Smooth muscle cell of the brain vasculature (primary cell): ENCODE measurements at regions not wholly inside any gene's neighbourhood (a gene's known extent, or its start where the extent isn't known, plus 50 kb on each side); places are given as distances from the start of the nearest gene placed in this dataset.
A peak's percentile ranks its signal among the peaks of the same experiment; 100 is the strongest.
"Not testable (repeated sequence)": the region's sequence is repeated elsewhere in the genome, so short reads cannot be mapped to it uniquely, and the experiment has no call there.

Experiments
- DNase-seq: peaks from one replicate; pipeline ENCODE4 v3.0.0-alpha.2; 2012; ENCODE audit warnings: low read depth, low spot score

GRCh38 chr3:30437171-30437601 is 169.2 kb upstream of the TGFBR2 start:
- peak; percentile 57 for DNase-seq

GRCh38 chr3:30438126-30438525 is 168.3 kb upstream of the TGFBR2 start:
- DNase-seq: no peak

GRCh38 chr3:30439451-30440053 is 166.8 kb upstream of the TGFBR2 start:
- no peak for DNase-seq

GRCh38 chr3:30440147-30440604 is 166.2 kb upstream of the TGFBR2 start:
- DNase-seq: no peak

GRCh38 chr3:30440880-30441279 is 165.5 kb upstream of the TGFBR2 start:
- DNase-seq: no peak

GRCh38 chr3:30443756-30444673 is 162.4 kb upstream of the TGFBR2 start:
- peak; percentile 46 for DNase-seq

GRCh38 chr3:30448450-30449289 is 157.7 kb upstream of the TGFBR2 start:
- DNase-seq: no peak

GRCh38 chr3:30449290-30449632 is 157.1 kb upstream of the TGFBR2 start:
- no peak for DNase-seq

GRCh38 chr3:30452446-30452845 is 154.0 kb upstream of the TGFBR2 start:
- no peak for DNase-seq

GRCh38 chr3:30453360-30454039 is 152.9 kb upstream of the TGFBR2 start:
- no peak for DNase-seq

GRCh38 chr3:30454636-30455035 is 151.8 kb upstream of the TGFBR2 start:
- DNase-seq: no peak

- not testable (repeated sequence) for DNase-seq
These were observed 151.3 kb upstream of the TGFBR2 start for GRCh38 chr3:30455112-30455511.

GRCh38 chr3:30455840-30456239 is 150.6 kb upstream of the TGFBR2 start:
- DNase-seq: no peak

GRCh38 chr3:30456264-30456663 is 150.1 kb upstream of the TGFBR2 start:
- no peak for DNase-seq

- DNase-seq: no peak
These were observed 149.3 kb upstream of the TGFBR2 start for GRCh38 chr3:30457081-30457480.

GRCh38 chr3:30457726-30458125 is 148.7 kb upstream of the TGFBR2 start:
- no peak for DNase-seq

GRCh38 chr3:30458376-30459171 is 147.8 kb upstream of the TGFBR2 start:
- DNase-seq: no peak

- no peak for DNase-seq
These were observed 145.1 kb upstream of the TGFBR2 start for GRCh38 chr3:30461311-30461710.

- DNase-seq: no peak
These were observed 143.5 kb upstream of the TGFBR2 start for GRCh38 chr3:30462721-30463470.

GRCh38 chr3:30464381-30464780 is 142.0 kb upstream of the TGFBR2 start:
- no peak for DNase-seq
